ENCODE measurements at regions not wholly inside any gene's neighbourhood (a gene's known extent, or its start where the extent isn't known, plus 50 kb on each side); places are given as distances from the start of the nearest gene placed in this dataset.

DNA sequence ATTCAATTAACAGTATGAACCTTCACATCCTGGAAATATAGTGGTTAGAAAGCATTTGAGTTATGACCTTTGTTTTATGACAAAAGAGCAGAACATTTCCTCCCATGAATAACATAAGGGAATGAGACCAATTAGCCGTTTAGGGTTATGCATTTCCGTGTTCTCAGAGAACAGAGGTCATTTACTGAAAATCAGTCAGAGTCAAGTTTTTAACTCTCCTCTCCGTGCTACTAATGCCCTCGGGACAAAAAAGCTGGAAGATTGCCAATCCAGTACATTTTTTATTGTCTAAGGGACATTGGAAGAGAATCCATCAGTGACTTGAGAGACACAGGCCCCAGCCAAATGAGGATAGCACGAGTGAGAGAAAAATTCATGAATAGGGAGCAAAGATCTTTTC, 632.7 kb downstream of the RFPL4B start:
- Histone ChIP-seq H3F3A (replicated peaks; ENCODE audit: low read depth) (no peaks in the 10 kb centered on the region), H4K20me1 (replicated peaks; ENCODE audit: insufficient read depth) (no peaks in the 10 kb centered on the region), H3K36me3 (ENCODE audit: insufficient read depth) (no peaks in the 10 kb centered on the region), H3K27me3 (ENCODE audit: insufficient read depth) (no peaks in the 10 kb centered on the region), H3K4me3 (no peak overlapping the region), H2AFZ (no peak overlapping the region), H3K4me2 (no peak overlapping the region), H3K27ac (ENCODE audit: low read depth) (no peak overlapping the region), H3K79me2 (replicated peaks; ENCODE audit: insufficient read depth) (no peaks in the 10 kb centered on the region), H3K9me2 (ENCODE audit: insufficient read depth) (no peaks in the 10 kb centered on the region; the same call in 1 of the 2 replicates), H3K4me1 (ENCODE audit: insufficient read depth) (peaks cover 3% of the 10 kb centered on the region; the same call in 1 of the 2 replicates)
- H3K4me3 Mint-ChIP-seq: no peak overlapping the region
- peaks cover 4% of the 10 kb centered on the region for H3K4me1 Mint-ChIP-seq
- peaks cover 2% of the 10 kb centered on the region for H3K27me3 Mint-ChIP-seq (ENCODE audit: insufficient read depth, low read depth, poor library complexity)
- ATAC-seq (no peak), DNase-seq (ENCODE audit: low spot score) (no peak)
- TF ChIP-seq, protein P1, sequence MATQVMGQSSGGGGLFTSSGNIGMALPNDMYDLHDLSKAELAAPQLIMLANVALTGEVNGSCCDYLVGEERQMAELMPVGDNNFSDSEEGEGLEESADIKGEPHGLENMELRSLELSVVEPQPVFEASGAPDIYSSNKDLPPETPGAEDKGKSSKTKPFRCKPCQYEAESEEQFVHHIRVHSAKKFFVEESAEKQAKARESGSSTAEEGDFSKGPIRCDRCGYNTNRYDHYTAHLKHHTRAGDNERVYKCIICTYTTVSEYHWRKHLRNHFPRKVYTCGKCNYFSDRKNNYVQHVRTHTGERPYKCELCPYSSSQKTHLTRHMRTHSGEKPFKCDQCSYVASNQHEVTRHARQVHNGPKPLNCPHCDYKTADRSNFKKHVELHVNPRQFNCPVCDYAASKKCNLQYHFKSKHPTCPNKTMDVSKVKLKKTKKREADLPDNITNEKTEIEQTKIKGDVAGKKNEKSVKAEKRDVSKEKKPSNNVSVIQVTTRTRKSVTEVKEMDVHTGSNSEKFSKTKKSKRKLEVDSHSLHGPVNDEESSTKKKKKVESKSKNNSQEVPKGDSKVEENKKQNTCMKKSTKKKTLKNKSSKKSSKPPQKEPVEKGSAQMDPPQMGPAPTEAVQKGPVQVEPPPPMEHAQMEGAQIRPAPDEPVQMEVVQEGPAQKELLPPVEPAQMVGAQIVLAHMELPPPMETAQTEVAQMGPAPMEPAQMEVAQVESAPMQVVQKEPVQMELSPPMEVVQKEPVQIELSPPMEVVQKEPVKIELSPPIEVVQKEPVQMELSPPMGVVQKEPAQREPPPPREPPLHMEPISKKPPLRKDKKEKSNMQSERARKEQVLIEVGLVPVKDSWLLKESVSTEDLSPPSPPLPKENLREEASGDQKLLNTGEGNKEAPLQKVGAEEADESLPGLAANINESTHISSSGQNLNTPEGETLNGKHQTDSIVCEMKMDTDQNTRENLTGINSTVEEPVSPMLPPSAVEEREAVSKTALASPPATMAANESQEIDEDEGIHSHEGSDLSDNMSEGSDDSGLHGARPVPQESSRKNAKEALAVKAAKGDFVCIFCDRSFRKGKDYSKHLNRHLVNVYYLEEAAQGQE (IDR thresholded peaks at IDR 0.05; ENCODE audit: unreplicated experiment): no peak
- H3K36me3 Mint-ChIP-seq (ENCODE audit: low read depth): no peaks in the 10 kb centered on the region; the same call in 2 of the 3 replicates
- no peak overlapping the region for H3K27ac Mint-ChIP-seq
- H3K9me3 Mint-ChIP-seq: peaks cover 14% of the 10 kb centered on the region; the same call in 2 of the 3 replicates

DNA sequence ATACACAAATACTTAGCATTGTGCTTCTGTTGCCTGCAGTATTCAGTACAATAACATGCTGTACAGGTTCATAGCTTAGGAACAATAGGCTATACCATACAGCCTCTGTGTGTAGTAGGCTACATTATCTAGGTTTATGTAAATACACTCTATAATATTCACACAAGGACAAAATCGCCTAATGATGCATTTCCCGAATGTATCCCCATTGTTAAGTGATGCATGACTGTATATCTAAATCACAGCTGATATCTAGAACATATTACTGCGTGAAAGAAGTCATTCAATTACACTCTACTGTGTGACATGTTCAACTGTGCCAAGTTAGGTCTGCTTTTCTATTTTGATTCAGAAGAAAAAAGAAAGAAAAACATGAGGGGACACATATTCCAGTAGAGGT, 633.5 kb downstream of the RFPL4B start:
- Histone ChIP-seq H3K27ac (ENCODE audit: low read depth) (no peak overlapping the region), H3K9me2 (ENCODE audit: insufficient read depth) (no peaks in the 10 kb centered on the region), H3K27me3 (ENCODE audit: insufficient read depth) (no peaks in the 10 kb centered on the region), H4K20me1 (replicated peaks; ENCODE audit: insufficient read depth) (no peaks in the 10 kb centered on the region), H3K4me2 (no peak overlapping the region), H3K4me1 (ENCODE audit: insufficient read depth) (peaks cover 3% of the 10 kb centered on the region; the same call in 1 of the 2 replicates), H3F3A (replicated peaks; ENCODE audit: low read depth) (no peaks in the 10 kb centered on the region), H2AFZ (no peak overlapping the region), H3K79me2 (replicated peaks; ENCODE audit: insufficient read depth) (no peaks in the 10 kb centered on the region), H3K36me3 (ENCODE audit: insufficient read depth) (no peaks in the 10 kb centered on the region), H3K4me3 (no peak overlapping the region)
- Mint-ChIP-seq H3K4me1 (peaks cover 4% of the 10 kb centered on the region), H3K27ac (no peak overlapping the region), H3K9me3 (peaks cover 6% of the 10 kb centered on the region; the same call in 2 of the 3 replicates), H3K4me3 (no peak overlapping the region), H3K27me3 (ENCODE audit: insufficient read depth, low read depth, poor library complexity) (peaks cover 2% of the 10 kb centered on the region), H3K36me3 (ENCODE audit: low read depth) (no peaks in the 10 kb centered on the region)
- ATAC-seq (no peak), DNase-seq (ENCODE audit: low spot score) (no peak)
- TF ChIP-seq NANOG (IDR thresholded peaks at IDR 0.05; ENCODE audit: borderline replicate concordance) (no peak), JUNB (IDR thresholded peaks at IDR 0.05; ENCODE audit: unreplicated experiment) (no peak), ZNF331 (CRISPR knock-in tag; IDR thresholded peaks at IDR 0.05; ENCODE audit: low read depth) (no peak), EZH2 (IDR thresholded peaks at IDR 0.05; ENCODE audit: low read depth, unreplicated experiment) (no peak), ZNF114 (CRISPR knock-in tag; IDR thresholded peaks at IDR 0.05) (no peak), EZH2phosphoT487 (IDR thresholded peaks at IDR 0.05; ENCODE audit: unreplicated experiment) (no peak), POLR2AphosphoS5 (IDR thresholded peaks at IDR 0.05; ENCODE audit: low read depth) (no peak)
- TF ChIP-seq, protein P1 (IDR thresholded peaks at IDR 0.05; ENCODE audit: unreplicated experiment): no peak
- TF ChIP-seq, protein P2, sequence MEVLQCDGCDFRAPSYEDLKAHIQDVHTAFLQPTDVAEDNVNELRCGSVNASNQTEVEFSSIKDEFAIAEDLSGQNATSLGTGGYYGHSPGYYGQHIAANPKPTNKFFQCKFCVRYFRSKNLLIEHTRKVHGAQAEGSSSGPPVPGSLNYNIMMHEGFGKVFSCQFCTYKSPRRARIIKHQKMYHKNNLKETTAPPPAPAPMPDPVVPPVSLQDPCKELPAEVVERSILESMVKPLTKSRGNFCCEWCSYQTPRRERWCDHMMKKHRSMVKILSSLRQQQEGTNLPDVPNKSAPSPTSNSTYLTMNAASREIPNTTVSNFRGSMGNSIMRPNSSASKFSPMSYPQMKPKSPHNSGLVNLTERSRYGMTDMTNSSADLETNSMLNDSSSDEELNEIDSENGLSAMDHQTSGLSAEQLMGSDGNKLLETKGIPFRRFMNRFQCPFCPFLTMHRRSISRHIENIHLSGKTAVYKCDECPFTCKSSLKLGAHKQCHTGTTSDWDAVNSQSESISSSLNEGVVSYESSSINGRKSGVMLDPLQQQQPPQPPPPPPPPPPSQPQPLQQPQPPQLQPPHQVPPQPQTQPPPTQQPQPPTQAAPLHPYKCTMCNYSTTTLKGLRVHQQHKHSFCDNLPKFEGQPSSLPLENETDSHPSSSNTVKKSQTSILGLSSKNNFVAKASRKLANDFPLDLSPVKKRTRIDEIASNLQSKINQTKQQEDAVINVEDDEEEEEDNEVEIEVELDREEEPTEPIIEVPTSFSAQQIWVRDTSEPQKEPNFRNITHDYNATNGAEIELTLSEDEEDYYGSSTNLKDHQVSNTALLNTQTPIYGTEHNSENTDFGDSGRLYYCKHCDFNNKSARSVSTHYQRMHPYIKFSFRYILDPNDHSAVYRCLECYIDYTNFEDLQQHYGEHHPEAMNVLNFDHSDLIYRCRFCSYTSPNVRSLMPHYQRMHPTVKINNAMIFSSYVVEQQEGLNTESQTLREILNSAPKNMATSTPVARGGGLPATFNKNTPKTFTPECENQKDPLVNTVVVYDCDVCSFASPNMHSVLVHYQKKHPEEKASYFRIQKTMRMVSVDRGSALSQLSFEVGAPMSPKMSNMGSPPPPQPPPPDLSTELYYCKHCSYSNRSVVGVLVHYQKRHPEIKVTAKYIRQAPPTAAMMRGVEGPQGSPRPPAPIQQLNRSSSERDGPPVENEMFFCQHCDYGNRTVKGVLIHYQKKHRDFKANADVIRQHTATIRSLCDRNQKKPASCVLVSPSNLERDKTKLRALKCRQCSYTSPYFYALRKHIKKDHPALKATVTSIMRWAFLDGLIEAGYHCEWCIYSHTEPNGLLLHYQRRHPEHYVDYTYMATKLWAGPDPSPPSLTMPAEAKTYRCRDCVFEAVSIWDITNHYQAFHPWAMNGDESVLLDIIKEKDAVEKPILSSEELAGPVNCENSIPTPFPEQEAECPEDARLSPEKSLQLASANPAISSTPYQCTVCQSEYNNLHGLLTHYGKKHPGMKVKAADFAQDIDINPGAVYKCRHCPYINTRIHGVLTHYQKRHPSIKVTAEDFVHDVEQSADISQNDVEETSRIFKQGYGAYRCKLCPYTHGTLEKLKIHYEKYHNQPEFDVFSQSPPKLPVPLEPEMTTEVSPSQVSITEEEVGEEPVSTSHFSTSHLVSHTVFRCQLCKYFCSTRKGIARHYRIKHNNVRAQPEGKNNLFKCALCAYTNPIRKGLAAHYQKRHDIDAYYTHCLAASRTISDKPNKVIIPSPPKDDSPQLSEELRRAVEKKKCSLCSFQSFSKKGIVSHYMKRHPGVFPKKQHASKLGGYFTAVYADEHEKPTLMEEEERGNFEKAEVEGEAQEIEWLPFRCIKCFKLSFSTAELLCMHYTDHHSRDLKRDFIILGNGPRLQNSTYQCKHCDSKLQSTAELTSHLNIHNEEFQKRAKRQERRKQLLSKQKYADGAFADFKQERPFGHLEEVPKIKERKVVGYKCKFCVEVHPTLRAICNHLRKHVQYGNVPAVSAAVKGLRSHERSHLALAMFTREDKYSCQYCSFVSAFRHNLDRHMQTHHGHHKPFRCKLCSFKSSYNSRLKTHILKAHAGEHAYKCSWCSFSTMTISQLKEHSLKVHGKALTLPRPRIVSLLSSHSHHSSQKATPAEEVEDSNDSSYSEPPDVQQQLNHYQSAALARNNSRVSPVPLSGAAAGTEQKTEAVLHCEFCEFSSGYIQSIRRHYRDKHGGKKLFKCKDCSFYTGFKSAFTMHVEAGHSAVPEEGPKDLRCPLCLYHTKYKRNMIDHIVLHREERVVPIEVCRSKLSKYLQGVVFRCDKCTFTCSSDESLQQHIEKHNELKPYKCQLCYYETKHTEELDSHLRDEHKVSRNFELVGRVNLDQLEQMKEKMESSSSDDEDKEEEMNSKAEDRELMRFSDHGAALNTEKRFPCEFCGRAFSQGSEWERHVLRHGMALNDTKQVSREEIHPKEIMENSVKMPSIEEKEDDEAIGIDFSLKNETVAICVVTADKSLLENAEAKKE (CRISPR knock-in tag; IDR thresholded peaks at IDR 0.05): no peak
